Neural cell (in vitro differentiated cells): ENCODE measurements at regions not wholly inside any gene's neighbourhood (a gene's known extent, or its start where the extent isn't known, plus 50 kb on each side); places are given as distances from the start of the nearest gene placed in this dataset.

Source experiments
- H2AFZ ChIP-seq: fragments of 200-600, 300-800 bp; sonication (generic), shearing (Covaris generic); 2 replicates; pipeline ENCODE4 v1.6.0; 2014; ENCODE audit warnings: low read depth, mild to moderate bottlenecking, antibody characterized with exemption, low read length, moderate library complexity
- H3F3A ChIP-seq: fragments of 200-600 bp; shearing (Covaris generic); 2 replicates; pipeline ENCODE4 v1.6.1; 2016; ENCODE audit warnings: mild to moderate bottlenecking, moderate library complexity, mixed read lengths, antibody characterized with exemption, low read length; ENCODE audit not compliant: insufficient read depth, poor library complexity, severe bottlenecking
- H3K27ac ChIP-seq: fragments of 200-600, 300-800 bp; sonication (generic), shearing (Covaris generic); 2 replicates; pipeline ENCODE4 v1.5.1; 2014; ENCODE audit warnings: mild to moderate bottlenecking, low read length, moderate library complexity
- H3K27me3 ChIP-seq: fragments of 300-800, 200-600 bp; sonication (generic), shearing (Covaris generic); 2 replicates; pipeline ENCODE4 v1.6.0; 2014; ENCODE audit warnings: mild to moderate bottlenecking, low read depth, low read length, moderate library complexity; ENCODE audit not compliant: insufficient read depth
- H3K36me3 ChIP-seq: fragments of 300-800, 200-600 bp; sonication (generic), shearing (Covaris generic); 2 replicates; pipeline ENCODE4 v1.5.1; 2014; ENCODE audit warnings: mild to moderate bottlenecking, antibody characterized with exemption, low read length, moderate library complexity; ENCODE audit not compliant: insufficient read depth
- H3K4me2 ChIP-seq: fragments of 300-800, 200-600 bp; sonication (generic), shearing (Covaris generic); 2 replicates; pipeline ENCODE4 v1.6.0; 2014; ENCODE audit warnings: mild to moderate bottlenecking, low read length
- H3K4me3 ChIP-seq: fragments of 300-800, 200-600 bp; sonication (generic), shearing (Covaris generic); 2 replicates; pipeline ENCODE4 v1.5.1; 2014; ENCODE audit warnings: mild to moderate bottlenecking, low read length, moderate library complexity
- H3K79me2 ChIP-seq: fragments of 200-600 bp; shearing (Covaris generic); replicated peaks from 2 replicates; pipeline ENCODE4 v1.6.0; 2014; ENCODE audit warnings: mild to moderate bottlenecking, low read length, moderate library complexity; ENCODE audit not compliant: insufficient read depth
- H3K9ac ChIP-seq: fragments of 300-800, 200-600 bp; sonication (generic), shearing (Covaris generic); 2 replicates; pipeline ENCODE4 v1.6.1; 2016; ENCODE audit warnings: mild to moderate bottlenecking, low read length, mixed read lengths
- H3K9me2 ChIP-seq: fragments of 200-600 bp; shearing (Covaris generic); 2 replicates; pipeline ENCODE4 v1.6.1; 2016; ENCODE audit warnings: mild to moderate bottlenecking, low read length, mixed read lengths; ENCODE audit not compliant: insufficient read depth
- H3K9me3 ChIP-seq: fragments of 200-600, 300-800 bp; sonication (generic), shearing (Covaris generic); 2 replicates; pipeline ENCODE4 v1.6.1; 2016; ENCODE audit warnings: mild to moderate bottlenecking, mixed run types, low read length, moderate library complexity, mixed read lengths
- H4K20me1 ChIP-seq: fragments of 200-600 bp; shearing (Covaris generic); 2 replicates; pipeline ENCODE4 v1.6.1; 2016; ENCODE audit warnings: mild to moderate bottlenecking, mixed run types; ENCODE audit not compliant: insufficient read depth
- CTCF ChIP-seq: fragments of 450-650 bp; IDR thresholded peaks from 2 replicates; pipeline ENCODE4 v1.5.1; 2014; ENCODE audit warnings: antibody characterized with exemption, mild to moderate bottlenecking, moderate library complexity; ENCODE audit not compliant: poor library complexity, severe bottlenecking
- EP300 ChIP-seq: fragments of 450-650 bp; conservative IDR thresholded peaks from 2 replicates; pipeline ENCODE4 v1.6.1; 2014; ENCODE audit warnings: antibody characterized with exemption, mild to moderate bottlenecking, moderate library complexity; ENCODE audit not compliant: poor library complexity, severe bottlenecking
- EZH2 ChIP-seq: fragments of 200-600, 300-800 bp; shearing (Covaris generic), sonication (generic); IDR thresholded peaks from 2 replicates; pipeline ENCODE4 v1.6.1; 2014; ENCODE audit warnings: antibody characterized with exemption, low read length, borderline replicate concordance, mild to moderate bottlenecking; ENCODE audit not compliant: insufficient read depth, poor library complexity, severe bottlenecking
- MXI1 ChIP-seq: fragments of 450-650 bp; conservative IDR thresholded peaks from 2 replicates; pipeline ENCODE4 v1.6.1; 2014; ENCODE audit warnings: antibody characterized with exemption, mild to moderate bottlenecking; ENCODE audit not compliant: poor library complexity, severe bottlenecking
- POLR2AphosphoS5 ChIP-seq: IDR thresholded peaks from 2 replicates; pipeline ENCODE4 v1.6.1; 2012
- RAD21 ChIP-seq: fragments of 450-650 bp; conservative IDR thresholded peaks from 2 replicates; pipeline ENCODE4 v1.6.1; 2014; ENCODE audit warnings: antibody characterized with exemption, mild to moderate bottlenecking, moderate library complexity
- REST ChIP-seq: IDR thresholded peaks from 2 replicates; pipeline ENCODE4 v1.6.1; 2012; ENCODE audit warnings: borderline replicate concordance
- SMC3 ChIP-seq: fragments of 450-650 bp; conservative IDR thresholded peaks from 2 replicates; pipeline ENCODE4 v1.6.1; 2014; ENCODE audit warnings: antibody characterized with exemption, mild to moderate bottlenecking, moderate library complexity; ENCODE audit not compliant: poor library complexity
- TAF1 ChIP-seq: IDR thresholded peaks from 2 replicates; pipeline ENCODE4 v1.6.1; 2012; ENCODE audit warnings: low read depth

DNA sequence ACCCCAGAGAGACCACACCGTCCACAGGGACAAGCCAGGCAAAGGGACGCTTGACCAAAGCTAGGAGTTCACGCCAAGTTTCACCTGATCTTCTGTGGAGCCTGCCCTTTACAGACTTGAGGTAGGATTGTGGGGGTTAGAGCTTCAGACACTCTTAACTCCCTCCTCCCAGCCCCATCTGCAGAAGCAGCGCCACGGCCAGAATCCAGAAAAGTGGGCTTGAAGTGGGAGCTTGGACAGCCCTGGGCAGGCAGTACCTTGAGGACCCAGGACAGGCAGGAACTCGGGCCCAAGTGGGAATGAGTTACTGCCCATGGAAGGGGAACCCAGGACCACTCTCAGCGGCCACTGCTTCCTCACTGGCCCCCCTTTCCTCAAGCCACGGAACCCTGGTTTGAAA lies 695.9 kb downstream of the TBC1D22A start:
- Histone ChIP-seq H3K4me2 (no peak overlapping the region), H3K9me3 (peaks cover 6% of the 10 kb centered on the region), H3K27ac (no peak overlapping the region), H3K27me3 (no peaks in the 10 kb centered on the region), H3K4me3 (no peak overlapping the region), H2AFZ (no peak overlapping the region), H3K9ac (no peak overlapping the region), H3K9me2 (no peaks in the 10 kb centered on the region), H3K79me2 (no peaks in the 10 kb centered on the region), H4K20me1 (no peaks in the 10 kb centered on the region), H3K36me3 (no peaks in the 10 kb centered on the region), H3F3A (no peaks in the 10 kb centered on the region)
- TF ChIP-seq RAD21 (no peak), EZH2 (no peak), POLR2AphosphoS5 (no peak), CTCF (no peak), MXI1 (no peak), SMC3 (no peak), EP300 (no peak), REST (no peak), TAF1 (no peak)

- Histone ChIP-seq H3K9me2 (no peaks in the 10 kb centered on the region), H3K4me3 (no peak overlapping the region), H3K36me3 (no peaks in the 10 kb centered on the region), H3F3A (no peaks in the 10 kb centered on the region), H3K27ac (no peak overlapping the region), H2AFZ (no peak overlapping the region), H4K20me1 (no peaks in the 10 kb centered on the region), H3K27me3 (no peaks in the 10 kb centered on the region), H3K9ac (no peak overlapping the region), H3K79me2 (no peaks in the 10 kb centered on the region), H3K4me2 (no peak overlapping the region), H3K9me3 (peaks cover 6% of the 10 kb centered on the region)
- TF ChIP-seq TAF1 (no peak), MXI1 (no peak), RAD21 (no peak), EP300 (no peak), SMC3 (no peak), EZH2 (no peak), REST (no peak), CTCF (no peak), POLR2AphosphoS5 (no peak)
Measured at GRCh38 chr22:47457509-47458300, 695.3 kb downstream of the TBC1D22A start.
